ENCODE measurements at regions not wholly inside any gene's neighbourhood (a gene's known extent, or its start where the extent isn't known, plus 50 kb on each side); places are given as distances from the start of the nearest gene placed in this dataset.

DNA sequence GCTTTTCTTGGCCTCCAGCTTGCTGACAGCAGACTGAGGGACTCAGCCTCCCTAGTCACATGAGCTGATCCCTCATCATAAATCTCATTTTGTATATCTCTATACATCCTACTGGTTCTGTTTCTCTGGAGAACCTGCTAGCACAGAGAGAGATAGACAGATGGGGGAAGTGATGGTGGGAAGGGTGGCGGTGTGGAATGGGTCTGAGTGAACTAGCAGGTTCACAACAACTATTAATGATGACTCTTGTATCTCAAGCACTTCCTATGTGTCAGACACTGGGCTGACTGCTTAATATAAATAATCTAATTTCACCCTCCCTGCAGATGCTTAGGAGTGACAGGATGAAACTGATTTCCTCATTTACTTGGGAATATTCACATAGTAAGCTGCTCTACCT, 106.9 kb upstream of the TLE3 start:
- Histone ChIP-seq H3K36me3 (no peaks in the 10 kb centered on the region), H3F3A (ENCODE audit: low read depth) (no peaks in the 10 kb centered on the region), H3K27me3 (no peaks in the 10 kb centered on the region), H4K20me1 (ENCODE audit: low read depth) (no peaks in the 10 kb centered on the region), H3K27ac (no peak overlapping the region), H3K79me2 (ENCODE audit: low read depth) (no peaks in the 10 kb centered on the region), H3K4me2 (no peak overlapping the region), H3K4me1 (peaks cover 7% of the 10 kb centered on the region), H3K9ac (no peak overlapping the region), H2AFZ (replicated peaks) (no peak overlapping the region), H3K4me3 (no peak overlapping the region), H3K9me3 (ENCODE audit: low read depth) (no peaks in the 10 kb centered on the region)
- H3K4me3 Mint-ChIP-seq = no peak overlapping the region
- DNase-seq (ENCODE audit: low spot score) = no peak
- no peak overlapping the region for H3K27ac Mint-ChIP-seq
- H3K27me3 Mint-ChIP-seq (ENCODE audit: insufficient read depth, low read depth) = peaks cover 20% of the 10 kb centered on the region
- TF ChIP-seq EZH2phosphoT487 (IDR thresholded peaks at IDR 0.05) (no peak), EZH2 (IDR thresholded peaks at IDR 0.05) (no peak)
- TF ChIP-seq, protein P1, sequence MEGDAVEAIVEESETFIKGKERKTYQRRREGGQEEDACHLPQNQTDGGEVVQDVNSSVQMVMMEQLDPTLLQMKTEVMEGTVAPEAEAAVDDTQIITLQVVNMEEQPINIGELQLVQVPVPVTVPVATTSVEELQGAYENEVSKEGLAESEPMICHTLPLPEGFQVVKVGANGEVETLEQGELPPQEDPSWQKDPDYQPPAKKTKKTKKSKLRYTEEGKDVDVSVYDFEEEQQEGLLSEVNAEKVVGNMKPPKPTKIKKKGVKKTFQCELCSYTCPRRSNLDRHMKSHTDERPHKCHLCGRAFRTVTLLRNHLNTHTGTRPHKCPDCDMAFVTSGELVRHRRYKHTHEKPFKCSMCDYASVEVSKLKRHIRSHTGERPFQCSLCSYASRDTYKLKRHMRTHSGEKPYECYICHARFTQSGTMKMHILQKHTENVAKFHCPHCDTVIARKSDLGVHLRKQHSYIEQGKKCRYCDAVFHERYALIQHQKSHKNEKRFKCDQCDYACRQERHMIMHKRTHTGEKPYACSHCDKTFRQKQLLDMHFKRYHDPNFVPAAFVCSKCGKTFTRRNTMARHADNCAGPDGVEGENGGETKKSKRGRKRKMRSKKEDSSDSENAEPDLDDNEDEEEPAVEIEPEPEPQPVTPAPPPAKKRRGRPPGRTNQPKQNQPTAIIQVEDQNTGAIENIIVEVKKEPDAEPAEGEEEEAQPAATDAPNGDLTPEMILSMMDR (IDR thresholded peaks at IDR 0.05) = no peak
- no peaks in the 10 kb centered on the region for H3K36me3 Mint-ChIP-seq
- no peaks in the 10 kb centered on the region for H3K9me3 Mint-ChIP-seq
- H3K4me1 Mint-ChIP-seq = peaks cover 14% of the 10 kb centered on the region

DNA sequence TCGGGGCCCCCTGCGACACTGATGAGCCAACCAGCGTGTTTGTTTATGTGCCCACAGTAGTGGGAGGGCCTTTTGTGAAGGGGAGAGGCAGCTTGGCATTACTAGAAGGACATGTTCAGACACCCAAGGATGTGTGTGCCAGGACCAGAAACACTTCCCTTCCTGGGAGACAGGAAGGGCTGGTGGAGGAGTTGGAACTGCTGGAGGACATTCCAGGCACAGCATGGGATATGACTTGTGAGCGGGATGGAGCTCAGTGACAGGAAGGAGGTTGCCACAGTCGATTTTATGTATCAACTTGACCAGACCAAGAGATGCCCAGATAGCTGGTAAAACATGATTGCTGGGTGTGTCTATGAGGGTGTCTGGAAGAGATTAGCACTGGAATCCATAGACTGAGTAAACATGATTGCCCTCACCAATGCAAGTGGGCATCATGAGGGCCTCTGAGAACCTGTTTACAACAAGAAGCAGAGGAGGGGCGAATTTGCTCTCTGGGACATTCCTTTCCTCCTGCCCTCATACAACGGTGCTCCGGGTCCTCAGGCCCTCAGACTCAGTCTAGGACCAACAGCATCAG, 106.4 kb upstream of the TLE3 start:
- no peak overlapping the region for H3K9ac ChIP-seq
- Mint-ChIP-seq H3K27me3 (ENCODE audit: insufficient read depth, low read depth) (peaks cover 20% of the 10 kb centered on the region), H3K27ac (no peak overlapping the region), H3K9me3 (no peaks in the 10 kb centered on the region), H3K36me3 (no peaks in the 10 kb centered on the region), H3K4me3 (no peak overlapping the region), H3K4me1 (peaks cover 14% of the 10 kb centered on the region)
- no peaks in the 10 kb centered on the region for H3K36me3 ChIP-seq
- H3K27me3 ChIP-seq = no peaks in the 10 kb centered on the region
- no peak overlapping the region for H3K27ac ChIP-seq
- no peak for DNase-seq (ENCODE audit: low spot score)
- H3K79me2 ChIP-seq (ENCODE audit: low read depth) = no peaks in the 10 kb centered on the region
- no peak overlapping the region for H2AFZ ChIP-seq (replicated peaks)
- H3F3A ChIP-seq (ENCODE audit: low read depth) = no peaks in the 10 kb centered on the region
- TF ChIP-seq, protein P1 (IDR thresholded peaks at IDR 0.05) = no peak
- TF ChIP-seq EZH2phosphoT487 (IDR thresholded peaks at IDR 0.05) = no peak
- no peak for TF ChIP-seq EZH2 (IDR thresholded peaks at IDR 0.05)
- no peak overlapping the region for H3K4me2 ChIP-seq
- H3K4me3 ChIP-seq = no peak overlapping the region
- peaks cover 11% of the 10 kb centered on the region for H3K4me1 ChIP-seq
- no peaks in the 10 kb centered on the region for H3K9me3 ChIP-seq (ENCODE audit: low read depth)
- no peaks in the 10 kb centered on the region for H4K20me1 ChIP-seq (ENCODE audit: low read depth)

DNA sequence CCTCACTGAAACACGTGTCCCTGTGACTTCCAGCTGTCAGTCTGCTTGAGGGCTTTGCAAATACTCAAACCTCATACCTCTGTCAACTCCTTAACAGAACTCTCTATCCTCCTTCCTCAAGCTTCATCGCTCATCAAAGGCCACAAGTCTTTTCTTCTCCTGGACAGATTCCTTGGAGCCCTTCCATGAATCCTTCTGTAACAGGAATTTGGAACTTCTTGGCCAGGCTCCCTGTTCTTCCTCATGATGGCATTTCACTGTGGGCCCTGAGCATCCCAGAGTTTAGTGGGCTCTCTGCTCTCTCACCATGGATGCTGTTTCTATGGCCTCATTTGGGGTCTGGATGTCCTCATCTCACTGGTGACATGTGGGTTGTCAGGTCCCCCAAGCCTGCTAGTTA, 105.0 kb upstream of the TLE3 start:
- H3K27ac ChIP-seq = no peak overlapping the region
- H2AFZ ChIP-seq (replicated peaks) = no peak overlapping the region
- H3K36me3 ChIP-seq = no peaks in the 10 kb centered on the region
- H3K27me3 ChIP-seq = no peaks in the 10 kb centered on the region
- no peak overlapping the region for H3K4me3 ChIP-seq
- Mint-ChIP-seq H3K4me1 (peaks cover 22% of the 10 kb centered on the region), H3K27ac (no peak overlapping the region), H3K9me3 (no peaks in the 10 kb centered on the region), H3K4me3 (no peak overlapping the region), H3K36me3 (no peaks in the 10 kb centered on the region), H3K27me3 (ENCODE audit: insufficient read depth, low read depth) (peaks cover 15% of the 10 kb centered on the region)
- no peaks in the 10 kb centered on the region for H3K9me3 ChIP-seq (ENCODE audit: low read depth)
- no peak overlapping the region for H3K9ac ChIP-seq
- no peaks in the 10 kb centered on the region for H3K79me2 ChIP-seq (ENCODE audit: low read depth)
- H4K20me1 ChIP-seq (ENCODE audit: low read depth) = no peaks in the 10 kb centered on the region
- no peaks in the 10 kb centered on the region for H3F3A ChIP-seq (ENCODE audit: low read depth)
- DNase-seq (ENCODE audit: low spot score) = no peak
- no peak overlapping the region for H3K4me2 ChIP-seq
- H3K4me1 ChIP-seq = peaks cover 16% of the 10 kb centered on the region
- TF ChIP-seq, protein P1 (IDR thresholded peaks at IDR 0.05) = no peak
- TF ChIP-seq EZH2phosphoT487 (IDR thresholded peaks at IDR 0.05) (no peak), EZH2 (IDR thresholded peaks at IDR 0.05) (no peak)
